HG03565 (cell line): ENCODE measurements at regions not wholly inside any gene's neighbourhood (a gene's known extent, or its start where the extent isn't known, plus 50 kb on each side); places are given as distances from the start of the nearest gene placed in this dataset.

Experiments
- ATAC-seq: cut with Tn5 transposase; IDR thresholded peaks from one replicate; pipeline ENCODE4 v1.9.1; 2021; ENCODE audit warnings: mild to moderate bottlenecking, moderate library complexity; ENCODE audit not compliant: unreplicated experiment

DNA sequence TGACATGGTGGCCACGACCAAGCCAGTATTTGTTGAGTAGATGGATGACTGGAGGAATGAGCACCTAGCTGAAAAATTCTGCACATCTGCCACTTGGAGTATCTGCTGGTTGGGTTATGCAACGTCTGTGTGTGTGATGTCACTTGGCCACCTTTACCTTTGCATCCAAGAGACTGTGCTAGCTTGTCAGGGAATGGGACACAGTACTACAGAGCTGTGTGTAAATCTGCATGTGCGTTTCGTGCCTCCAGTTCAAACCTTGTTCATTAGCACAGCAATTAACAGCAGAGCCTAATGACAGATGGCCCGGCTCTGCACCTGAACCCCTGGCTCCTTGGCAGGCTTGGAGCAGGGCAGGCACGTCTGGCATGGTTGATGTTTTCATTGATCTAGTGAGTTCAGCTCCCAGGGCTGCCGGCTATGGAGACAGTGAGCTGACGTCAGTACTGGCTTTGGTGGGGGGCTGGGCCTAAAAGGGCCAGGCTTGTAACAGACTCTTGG is 188.4 kb upstream of the NAV2 start:
- ATAC-seq, result no peak

DNA sequence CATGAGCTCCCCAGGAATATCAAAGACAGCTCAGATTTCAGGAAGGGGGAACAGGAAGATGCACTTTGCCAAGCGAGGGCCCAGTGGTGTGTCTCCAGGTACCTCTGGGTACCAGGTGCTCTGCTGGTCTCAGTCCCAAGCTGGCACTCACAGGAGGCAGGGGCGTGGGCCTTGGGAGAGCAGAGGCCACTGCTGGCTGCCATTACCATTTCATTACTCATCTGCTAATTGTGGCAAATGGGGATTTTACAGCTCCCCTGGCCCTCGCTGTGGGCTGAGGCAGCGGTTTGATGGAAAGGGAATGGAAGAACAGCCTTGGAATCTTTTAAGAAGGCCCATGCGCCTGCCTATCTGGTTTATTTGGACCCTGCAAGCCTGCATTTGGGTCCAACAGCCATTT is 192.0 kb upstream of the NAV2 start:
- ATAC-seq, result no peak

DNA sequence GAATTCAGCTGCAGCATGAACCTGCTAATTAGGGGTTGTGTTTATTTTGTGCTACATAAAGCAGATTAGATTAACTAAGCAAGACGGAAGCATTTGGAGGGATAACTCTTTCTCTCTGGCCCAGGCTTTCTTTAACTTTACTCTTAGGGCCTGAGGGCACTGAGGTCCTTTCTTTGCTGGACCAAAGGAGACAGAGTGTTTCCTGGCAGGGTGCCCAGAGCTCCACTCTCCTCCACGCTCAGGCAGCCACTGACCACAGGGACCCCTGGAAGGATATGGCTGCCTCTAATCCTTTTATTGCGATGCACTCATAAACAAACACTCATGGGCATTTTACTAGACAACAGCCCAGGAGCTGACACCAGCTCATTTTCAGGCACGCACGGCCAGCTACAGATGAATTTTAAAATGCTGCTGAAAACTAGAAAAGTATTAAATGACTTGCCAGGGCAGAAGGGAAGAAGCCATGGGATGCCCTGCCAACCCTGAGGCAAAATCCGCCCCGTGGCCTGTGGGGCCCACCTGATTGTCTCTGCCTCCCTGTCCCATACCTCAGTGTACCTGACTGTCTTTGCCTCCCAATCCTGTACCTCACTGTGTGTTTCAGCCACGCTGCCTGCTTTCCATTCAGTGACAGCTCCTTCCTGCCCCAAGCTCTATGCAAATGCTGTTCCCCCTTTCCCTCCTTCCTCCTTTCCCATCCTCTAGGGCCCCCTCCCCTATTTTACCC is 192.6 kb upstream of the NAV2 start:
- no peak for ATAC-seq

- ATAC-seq, result no peak
Observed at GRCh38 chr11:19519353-19519752, 193.3 kb upstream of the NAV2 start.

DNA sequence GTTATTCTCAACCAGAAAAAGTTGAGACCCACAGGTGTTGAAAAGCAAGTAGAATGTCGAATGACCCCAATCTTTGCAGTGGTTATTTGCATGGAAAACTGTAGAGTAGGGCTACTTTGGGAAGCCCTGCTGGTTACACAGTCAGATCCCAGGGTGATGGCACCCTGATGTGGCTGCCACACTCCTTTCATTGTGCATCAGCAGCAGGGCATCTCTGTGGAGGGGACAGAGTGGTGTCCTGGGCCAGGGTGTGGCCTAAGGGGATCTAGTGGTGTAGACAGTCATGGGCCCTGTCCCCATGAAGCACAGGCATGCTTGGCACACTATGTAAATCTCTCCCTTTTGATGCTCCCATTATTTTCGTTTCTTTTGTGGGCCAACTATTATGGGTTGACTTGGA is 199.4 kb upstream of the NAV2 start:
- no peak for ATAC-seq

DNA sequence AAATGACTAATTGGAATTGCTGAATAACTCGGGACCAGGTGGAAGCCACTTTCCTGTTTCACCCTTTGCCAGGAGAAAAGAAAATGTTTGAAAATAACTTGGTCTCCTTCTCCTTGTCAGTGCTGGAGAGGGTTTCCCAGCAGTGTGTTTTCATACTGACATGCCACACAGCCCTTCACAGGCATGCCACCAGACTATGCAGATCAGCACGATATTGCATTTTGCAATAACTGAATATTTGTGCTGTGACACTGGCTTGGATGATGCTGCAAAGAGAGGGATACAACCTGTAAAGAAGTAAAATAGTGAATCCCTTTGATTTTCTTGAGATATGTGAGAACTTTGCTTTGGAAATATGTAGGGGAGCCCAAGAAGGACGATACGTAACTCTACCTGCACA is 200.0 kb upstream of the NAV2 start:
- ATAC-seq, result no peak

DNA sequence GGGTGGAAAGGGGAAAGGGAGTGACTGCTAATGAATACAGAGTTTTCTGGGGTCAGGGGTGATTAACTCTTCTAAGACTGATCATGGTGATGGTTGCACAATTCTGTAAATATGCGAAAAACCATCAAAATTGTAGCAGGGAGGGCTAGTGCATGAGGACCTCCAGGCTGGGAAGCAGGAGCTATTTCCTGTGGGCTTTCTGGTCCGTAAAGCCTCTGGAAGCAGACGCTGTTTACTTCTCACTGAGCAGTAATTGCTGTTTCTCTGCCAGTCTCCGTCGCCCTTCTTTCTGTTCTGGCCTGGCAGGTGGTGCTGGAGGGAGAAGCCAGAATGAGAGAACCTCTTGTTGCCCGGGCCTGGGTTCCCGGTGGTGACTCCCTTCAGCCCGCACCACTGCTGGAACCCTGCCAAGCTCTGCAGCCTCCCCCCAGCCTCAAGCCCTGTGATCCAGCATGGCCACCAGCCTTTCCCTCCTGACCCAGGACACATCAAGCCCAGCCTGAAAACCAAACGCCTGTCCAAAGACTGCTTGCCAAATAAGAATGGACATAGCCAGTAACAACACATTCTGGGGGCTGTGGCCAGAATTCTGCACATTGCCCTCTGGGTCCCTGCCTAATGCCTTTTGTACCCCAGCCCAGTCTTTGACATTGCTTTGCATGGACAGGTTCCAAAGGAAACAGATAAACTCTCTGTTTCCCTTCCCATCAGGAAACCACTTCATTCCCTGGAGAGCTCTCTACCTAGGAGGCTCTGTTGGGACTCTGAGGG is 201.0 kb upstream of the NAV2 start:
- no peak for ATAC-seq

DNA sequence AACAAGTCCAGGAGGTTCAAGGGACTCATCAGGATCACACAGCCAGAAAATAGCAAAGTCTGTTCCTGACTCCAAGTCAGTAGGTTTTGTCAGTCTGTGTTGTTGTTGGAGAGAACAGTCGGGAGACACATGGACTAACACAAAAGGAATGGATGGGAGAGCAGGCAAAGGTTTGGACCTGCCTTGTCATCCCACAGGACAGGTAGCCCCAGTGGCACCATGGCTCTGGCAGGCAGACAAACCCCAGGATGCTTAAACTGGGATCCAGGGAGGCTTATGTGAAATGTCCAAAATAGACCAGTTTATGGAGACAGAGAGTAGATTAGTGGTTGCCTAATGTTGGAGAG is 201.6 kb upstream of the NAV2 start:
- ATAC-seq, result no peak

- no peak for ATAC-seq
Observed at GRCh38 chr11:19510468-19510867, 202.2 kb upstream of the NAV2 start.

- ATAC-seq, result no peak
Observed at GRCh38 chr11:19509215-19509614, 203.4 kb upstream of the NAV2 start.

DNA sequence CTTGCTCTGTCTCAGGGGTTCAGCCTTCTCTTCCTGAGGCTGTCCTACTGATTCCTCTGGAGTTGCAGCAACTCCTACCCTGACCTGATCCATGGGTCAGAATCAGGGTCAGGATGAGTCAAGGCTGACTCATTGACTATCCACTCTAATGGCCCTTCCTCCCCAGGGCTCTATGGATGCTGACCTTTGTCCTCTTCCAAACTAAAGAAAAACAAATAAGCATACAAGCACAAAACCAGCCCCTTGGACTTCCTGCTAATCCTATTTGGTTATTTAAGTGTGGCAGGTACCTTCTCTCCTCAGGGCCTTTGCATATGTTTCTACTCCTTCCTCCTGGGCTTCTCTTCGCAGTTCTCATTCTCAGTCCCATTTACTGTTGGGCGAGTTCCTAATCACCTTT is 204.5 kb upstream of the NAV2 start:
- no peak for ATAC-seq

DNA sequence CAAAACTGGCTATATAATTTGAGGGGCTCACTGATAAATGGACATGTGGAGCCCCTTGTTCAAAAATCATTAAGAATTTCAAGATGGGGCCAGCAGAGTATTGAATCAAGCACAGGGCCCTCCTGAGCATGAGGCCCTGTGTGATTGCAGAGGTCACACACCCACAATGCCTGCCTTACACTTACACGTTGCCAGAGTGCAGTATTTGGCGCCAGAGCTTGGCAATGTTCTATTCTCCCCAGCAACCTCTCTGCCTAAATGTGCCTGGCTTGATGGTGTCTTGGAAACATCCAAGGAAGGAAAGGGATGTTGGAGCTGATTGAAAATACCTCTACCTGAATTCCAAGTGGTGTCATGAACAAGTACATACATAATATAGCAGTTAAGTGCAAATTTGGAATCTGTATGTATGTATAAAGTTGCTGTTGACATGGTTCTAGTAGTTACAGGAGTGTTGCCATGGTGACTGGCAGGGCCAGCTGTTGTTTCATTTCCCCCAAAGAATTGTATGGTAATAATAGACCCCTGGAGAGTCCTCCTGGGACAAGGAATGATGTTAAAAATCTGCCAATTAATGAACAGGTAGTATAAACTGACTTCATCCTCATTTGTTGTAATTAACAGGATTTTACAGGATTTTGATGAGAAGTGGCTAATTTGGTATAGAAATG is 205.7 kb upstream of the NAV2 start:
- ATAC-seq, result no peak

DNA sequence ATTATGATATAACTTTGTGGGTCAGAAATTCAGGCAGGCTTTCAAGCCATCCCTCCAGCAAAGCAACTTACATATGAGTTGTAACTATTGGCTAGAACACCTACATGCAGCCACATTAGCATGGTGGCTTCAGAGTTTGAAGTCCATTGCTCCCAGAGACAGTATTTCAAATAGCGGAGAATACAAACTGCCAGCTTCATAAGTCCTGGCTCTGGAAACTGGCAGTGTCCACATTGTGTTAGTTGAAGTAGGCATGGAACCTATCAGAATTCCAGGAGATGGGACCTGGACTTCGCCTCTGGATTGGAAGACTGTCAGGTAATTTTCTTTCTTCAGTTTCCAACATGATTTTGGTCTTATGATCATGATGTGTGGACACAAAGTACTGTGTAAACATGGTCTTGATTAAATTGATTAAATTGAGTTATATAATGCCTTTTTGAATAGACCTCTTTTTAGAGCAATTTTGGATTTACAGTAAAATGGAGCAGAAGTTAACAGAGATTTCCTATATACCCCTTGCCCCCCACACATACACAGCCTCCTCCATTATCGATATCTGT is 209.9 kb upstream of the NAV2 start:
- no peak for ATAC-seq

DNA sequence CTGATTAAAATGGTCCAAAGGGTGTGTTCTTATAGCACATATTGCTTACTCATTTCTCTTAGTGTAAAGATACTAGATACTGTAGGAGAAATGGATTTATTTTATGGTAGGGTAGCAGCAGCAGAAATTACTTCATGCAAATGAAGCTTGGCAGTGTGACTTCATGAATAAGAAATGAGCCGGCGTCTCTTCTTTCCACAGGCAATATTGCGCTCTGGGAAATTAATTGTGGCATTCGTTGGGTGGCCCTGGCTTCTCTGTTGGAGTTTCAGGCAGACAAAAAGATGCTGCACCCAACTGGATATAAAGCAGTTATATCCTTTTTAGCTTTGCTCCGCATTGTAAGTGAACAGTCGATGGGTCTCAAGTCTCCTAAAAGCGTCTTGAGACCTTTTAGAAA is 211.0 kb upstream of the NAV2 start:
- ATAC-seq, result no peak

DNA sequence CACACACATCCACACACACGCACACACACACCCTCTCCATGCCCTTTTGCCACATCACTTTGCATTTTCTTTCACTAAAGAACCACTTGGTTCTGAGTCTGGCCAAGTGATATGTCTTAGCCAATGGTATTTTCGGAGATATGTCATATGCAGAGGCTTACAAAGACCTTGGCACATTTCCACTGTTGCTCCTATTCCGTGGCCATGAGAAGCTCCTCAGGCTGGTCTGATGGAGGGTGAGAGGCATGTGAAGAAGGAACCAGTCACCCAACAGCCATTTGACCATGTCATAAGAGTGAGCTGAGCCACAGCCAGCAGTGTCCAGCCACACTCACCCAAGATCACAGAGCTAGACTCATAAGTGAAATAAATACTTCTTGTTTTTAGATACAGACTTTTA is 212.6 kb upstream of the NAV2 start:
- ATAC-seq, result no peak

- no peak for ATAC-seq
Observed at GRCh38 chr11:19499026-19499669, 213.5 kb upstream of the NAV2 start.

- ATAC-seq, result no peak
Observed at GRCh38 chr11:19493446-19494213, 219.0 kb upstream of the NAV2 start.

DNA sequence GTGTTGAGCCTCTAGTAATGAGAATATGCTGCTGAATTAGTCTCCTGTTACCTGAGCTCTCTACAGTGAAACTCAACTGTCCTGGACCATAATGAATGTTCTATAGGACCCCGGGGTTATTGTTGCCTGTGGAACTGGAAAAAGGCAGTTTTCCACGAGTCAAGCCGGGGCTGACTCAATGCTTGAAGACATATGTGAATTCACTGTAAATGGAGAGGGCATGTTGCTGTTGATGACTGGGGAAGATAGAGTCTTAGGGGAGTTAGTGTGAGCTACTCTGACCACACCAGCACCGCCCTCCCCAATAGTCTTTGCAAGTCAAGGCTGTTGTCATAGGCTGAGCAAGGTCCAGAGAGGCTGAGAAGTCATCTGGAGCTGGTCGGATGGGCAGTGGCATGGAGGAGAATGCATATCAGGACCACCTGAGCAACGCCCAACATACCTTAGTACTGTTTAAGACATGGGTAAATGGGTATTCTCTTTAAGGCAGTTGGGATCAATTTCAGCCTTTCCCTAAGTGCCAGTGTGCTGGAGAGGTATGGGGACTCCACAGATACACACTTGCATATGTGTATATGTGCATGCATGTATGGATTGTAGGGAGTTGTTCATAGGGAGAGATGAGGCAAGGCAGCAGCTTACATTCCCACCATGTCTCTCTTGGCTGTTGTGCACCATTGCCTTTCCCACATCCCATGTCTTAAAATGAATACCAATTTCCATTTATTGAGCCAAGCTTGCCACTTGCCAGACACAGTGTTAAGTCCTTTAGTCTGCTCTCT is 230.1 kb upstream of the NAV2 start:
- no peak for ATAC-seq

- no peak for ATAC-seq
Observed at GRCh38 chr11:19480540-19480939, 232.1 kb upstream of the NAV2 start.

GRCh38 chr11:19478891-19479290 is 233.7 kb upstream of the NAV2 start:
- no peak for ATAC-seq
